ENCODE measurements at regions not wholly inside any gene's neighbourhood (a gene's known extent, or its start where the extent isn't known, plus 50 kb on each side); places are given as distances from the start of the nearest gene placed in this dataset.

DNA sequence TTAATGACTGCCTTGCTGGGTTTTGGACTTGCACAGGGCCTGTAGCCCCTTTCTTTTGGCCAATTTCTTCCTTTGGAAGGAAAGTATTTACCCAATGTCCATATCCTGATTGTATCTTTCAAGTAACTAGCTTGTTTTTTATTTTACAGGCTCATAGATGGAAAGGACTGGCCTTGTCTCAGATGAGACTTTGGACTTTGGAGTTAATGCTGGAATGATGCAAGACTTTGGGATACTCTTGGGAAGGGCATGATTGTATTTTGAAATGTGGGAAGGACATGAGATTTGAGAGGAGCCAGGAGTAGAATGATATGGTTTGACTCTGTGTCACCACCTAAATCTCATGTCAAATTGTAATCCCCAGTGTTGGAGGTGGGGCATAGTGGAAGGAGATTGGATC is 140.1 kb downstream of the C1orf94 start:
- H3K4me3 Mint-ChIP-seq (ENCODE audit: unreplicated experiment): no peak overlapping the region
- H3K4me1 Mint-ChIP-seq (ENCODE audit: low read depth, unreplicated experiment): no peaks in the 10 kb centered on the region
- ChIA-PET CTCF (no interaction called here), POLR2A (no interaction called here)
- intact Hi-C loops (cut with micrococcal nuclease; ENCODE audit: unreplicated experiment): no loop called here
- peaks cover 10% of the 10 kb centered on the region for H3K9me3 Mint-ChIP-seq (ENCODE audit: unreplicated experiment)
- TF ChIP-seq, protein P1, sequence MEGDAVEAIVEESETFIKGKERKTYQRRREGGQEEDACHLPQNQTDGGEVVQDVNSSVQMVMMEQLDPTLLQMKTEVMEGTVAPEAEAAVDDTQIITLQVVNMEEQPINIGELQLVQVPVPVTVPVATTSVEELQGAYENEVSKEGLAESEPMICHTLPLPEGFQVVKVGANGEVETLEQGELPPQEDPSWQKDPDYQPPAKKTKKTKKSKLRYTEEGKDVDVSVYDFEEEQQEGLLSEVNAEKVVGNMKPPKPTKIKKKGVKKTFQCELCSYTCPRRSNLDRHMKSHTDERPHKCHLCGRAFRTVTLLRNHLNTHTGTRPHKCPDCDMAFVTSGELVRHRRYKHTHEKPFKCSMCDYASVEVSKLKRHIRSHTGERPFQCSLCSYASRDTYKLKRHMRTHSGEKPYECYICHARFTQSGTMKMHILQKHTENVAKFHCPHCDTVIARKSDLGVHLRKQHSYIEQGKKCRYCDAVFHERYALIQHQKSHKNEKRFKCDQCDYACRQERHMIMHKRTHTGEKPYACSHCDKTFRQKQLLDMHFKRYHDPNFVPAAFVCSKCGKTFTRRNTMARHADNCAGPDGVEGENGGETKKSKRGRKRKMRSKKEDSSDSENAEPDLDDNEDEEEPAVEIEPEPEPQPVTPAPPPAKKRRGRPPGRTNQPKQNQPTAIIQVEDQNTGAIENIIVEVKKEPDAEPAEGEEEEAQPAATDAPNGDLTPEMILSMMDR (IDR thresholded peaks at IDR 0.05; ENCODE audit: insufficient read depth in 1 of 2, low read depth in 1 of 2, low read length in 1 of 2, severe bottlenecking in 1 of 2, unreplicated experiment in 1 of 2): no peak
- no peaks in the 10 kb centered on the region for H3K36me3 ChIP-seq (ENCODE audit: control insufficient read depth, insufficient read depth, low read length)
- no peaks in the 10 kb centered on the region for H3K27me3 ChIP-seq (replicated peaks; ENCODE audit: control insufficient read depth, insufficient read depth, low read length)
- BruUV-seq (replicated peaks): no TSS peak
- DNase-seq: no peak
- no peak overlapping the region for H3K27ac Mint-ChIP-seq (ENCODE audit: unreplicated experiment)
- no peaks in the 10 kb centered on the region for H3K9me3 ChIP-seq
- no peak overlapping the region for H3K4me3 ChIP-seq (ENCODE audit: low read depth, low read length)
- peaks cover 4% of the 10 kb centered on the region for H3K27me3 Mint-ChIP-seq (ENCODE audit: insufficient read depth, unreplicated experiment)
- H3K4me1 ChIP-seq: no peaks in the 10 kb centered on the region
- no peaks in the 10 kb centered on the region for H3K36me3 Mint-ChIP-seq (ENCODE audit: insufficient read depth, unreplicated experiment)

DNA sequence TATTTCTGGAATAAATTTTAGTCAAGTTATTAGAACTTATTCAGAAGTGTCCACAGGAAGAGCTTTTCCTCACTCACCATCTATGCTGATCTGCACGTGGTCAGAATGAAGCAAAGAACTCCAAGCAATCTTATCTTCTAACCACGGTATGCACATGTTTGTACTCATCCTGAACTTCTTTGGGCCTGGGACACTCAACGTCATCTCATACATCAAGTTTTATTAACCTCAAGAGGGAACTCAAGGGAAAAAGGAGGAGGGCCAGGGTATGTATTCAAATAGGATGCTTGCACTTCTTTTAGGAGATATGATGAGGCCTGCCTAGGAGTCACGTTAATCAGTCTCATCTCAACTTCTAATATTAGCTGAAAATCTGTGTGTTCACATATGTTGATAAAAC is 142.5 kb downstream of the C1orf94 start:
- Mint-ChIP-seq H3K4me1 (ENCODE audit: low read depth, unreplicated experiment) (no peaks in the 10 kb centered on the region), H3K4me3 (ENCODE audit: unreplicated experiment) (no peak overlapping the region), H3K27ac (ENCODE audit: unreplicated experiment) (no peak overlapping the region), H3K9me3 (ENCODE audit: unreplicated experiment) (peaks cover 10% of the 10 kb centered on the region), H3K27me3 (ENCODE audit: insufficient read depth, unreplicated experiment) (peaks cover 6% of the 10 kb centered on the region), H3K36me3 (ENCODE audit: insufficient read depth, unreplicated experiment) (no peaks in the 10 kb centered on the region)
- BruUV-seq (replicated peaks): no TSS peak
- intact Hi-C loops (cut with micrococcal nuclease; ENCODE audit: unreplicated experiment): no loop called here
- ChIA-PET CTCF (no interaction called here), POLR2A (no interaction called here)
- no peaks in the 10 kb centered on the region for H3K9me3 ChIP-seq
- H3K36me3 ChIP-seq (ENCODE audit: control insufficient read depth, insufficient read depth, low read length): no peaks in the 10 kb centered on the region
- TF ChIP-seq, protein P1 (IDR thresholded peaks at IDR 0.05; ENCODE audit: insufficient read depth in 1 of 2, low read depth in 1 of 2, low read length in 1 of 2, severe bottlenecking in 1 of 2, unreplicated experiment in 1 of 2): no peak
- no peaks in the 10 kb centered on the region for H3K27me3 ChIP-seq (replicated peaks; ENCODE audit: control insufficient read depth, insufficient read depth, low read length)
- no peaks in the 10 kb centered on the region for H3K4me1 ChIP-seq
- no peak for DNase-seq
- H3K4me3 ChIP-seq (ENCODE audit: low read depth, low read length): no peak overlapping the region

DNA sequence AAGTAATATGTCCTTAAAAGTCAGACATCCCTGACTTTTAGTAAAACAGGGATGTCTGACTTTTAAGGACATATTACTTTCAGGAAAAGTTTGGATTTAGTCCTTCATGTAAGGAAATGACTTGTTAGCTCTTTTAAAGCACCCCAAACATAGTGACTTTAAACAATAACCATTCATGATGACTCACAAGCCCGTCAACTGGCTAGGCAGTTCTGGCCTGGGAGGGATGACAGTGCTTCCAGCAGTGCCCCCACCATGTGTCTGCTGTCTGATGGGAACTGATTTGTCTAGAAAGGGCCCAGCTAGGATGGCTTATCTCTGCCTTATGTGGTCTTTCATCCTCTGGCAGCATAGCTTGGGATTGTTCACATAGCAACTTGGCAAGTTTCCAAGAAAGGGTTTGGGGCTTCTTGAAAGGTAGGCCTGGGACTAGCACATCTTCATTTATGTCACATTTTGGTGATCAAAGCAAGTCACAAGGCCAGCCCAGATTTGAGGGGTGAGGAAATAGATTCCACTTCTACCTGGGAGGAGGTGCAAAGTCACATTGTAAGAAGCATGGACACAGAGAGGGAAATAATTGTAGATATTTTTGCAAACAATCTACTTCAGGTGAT is 143.5 kb downstream of the C1orf94 start:
- POLR2A ChIA-PET: no interaction called here
- DNase-seq: no peak
- peaks cover 7% of the 10 kb centered on the region for H3K9me3 Mint-ChIP-seq (ENCODE audit: unreplicated experiment)
- H3K36me3 Mint-ChIP-seq (ENCODE audit: insufficient read depth, unreplicated experiment): no peaks in the 10 kb centered on the region
- H3K36me3 ChIP-seq (ENCODE audit: control insufficient read depth, insufficient read depth, low read length): no peaks in the 10 kb centered on the region
- TF ChIP-seq, protein P1 (IDR thresholded peaks at IDR 0.05; ENCODE audit: insufficient read depth in 1 of 2, low read depth in 1 of 2, low read length in 1 of 2, severe bottlenecking in 1 of 2, unreplicated experiment in 1 of 2): no peak
- no peaks in the 10 kb centered on the region for H3K27me3 ChIP-seq (replicated peaks; ENCODE audit: control insufficient read depth, insufficient read depth, low read length)
- H3K27ac Mint-ChIP-seq (ENCODE audit: unreplicated experiment): no peak overlapping the region
- no peak overlapping the region for H3K4me3 Mint-ChIP-seq (ENCODE audit: unreplicated experiment)
- H3K27me3 Mint-ChIP-seq (ENCODE audit: insufficient read depth, unreplicated experiment): peaks cover 6% of the 10 kb centered on the region
- H3K9me3 ChIP-seq: no peaks in the 10 kb centered on the region
- H3K4me1 ChIP-seq: no peaks in the 10 kb centered on the region
- H3K4me3 ChIP-seq (ENCODE audit: low read depth, low read length): no peak overlapping the region
- intact Hi-C loops (cut with micrococcal nuclease; ENCODE audit: unreplicated experiment): no loop called here
- CTCF ChIA-PET: no interaction called here
- no TSS peak for BruUV-seq (replicated peaks)
- H3K4me1 Mint-ChIP-seq (ENCODE audit: low read depth, unreplicated experiment): no peaks in the 10 kb centered on the region
